HG03460 (cell line): ENCODE measurements at regions not wholly inside any gene's neighbourhood (a gene's known extent, or its start where the extent isn't known, plus 50 kb on each side); places are given as distances from the start of the nearest gene placed in this dataset.

Source experiments
- ATAC-seq: cut with Tn5 transposase; IDR thresholded peaks from one replicate; pipeline ENCODE4 v1.9.1; 2021; ENCODE audit not compliant: unreplicated experiment

DNA sequence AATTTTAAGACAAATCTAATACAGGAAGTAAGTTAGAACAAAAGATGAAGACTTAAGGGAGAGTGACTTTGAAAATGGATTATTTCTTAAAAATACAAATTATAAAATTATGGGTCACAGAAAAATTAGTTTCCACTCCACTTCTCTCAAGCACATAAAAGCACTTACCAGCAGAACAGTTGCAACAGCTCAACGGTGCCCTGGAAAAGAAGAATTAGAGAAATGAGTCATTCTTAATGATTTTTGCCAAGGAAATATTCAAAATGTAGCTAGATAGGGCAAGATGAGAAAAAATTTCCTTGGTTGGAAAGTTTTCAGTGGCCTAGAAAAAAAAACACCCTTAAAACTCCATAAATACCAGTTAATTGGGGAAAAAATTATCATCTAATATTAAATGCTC lies 2185.6 kb upstream of the CELF4 start:
- no peak for ATAC-seq

DNA sequence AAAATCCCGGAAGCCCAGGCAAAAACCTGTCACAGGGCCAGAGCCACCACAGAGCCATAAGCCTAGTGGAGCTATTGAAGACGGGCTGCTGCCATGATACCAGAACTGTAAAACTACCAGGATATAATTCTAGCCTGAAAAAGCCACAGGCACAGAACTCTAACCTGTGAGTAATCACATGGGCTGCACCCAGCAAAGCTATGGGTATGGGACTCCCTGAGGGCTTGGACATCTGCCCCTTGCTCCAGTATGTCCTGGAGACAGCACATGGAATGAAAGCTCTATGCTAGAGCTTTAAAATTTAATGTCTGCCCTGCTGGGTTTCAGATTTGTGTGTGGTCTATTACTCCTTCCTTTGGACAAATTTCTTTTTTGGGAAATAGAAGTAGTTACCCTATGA lies 2183.6 kb upstream of the CELF4 start:
- no peak for ATAC-seq

DNA sequence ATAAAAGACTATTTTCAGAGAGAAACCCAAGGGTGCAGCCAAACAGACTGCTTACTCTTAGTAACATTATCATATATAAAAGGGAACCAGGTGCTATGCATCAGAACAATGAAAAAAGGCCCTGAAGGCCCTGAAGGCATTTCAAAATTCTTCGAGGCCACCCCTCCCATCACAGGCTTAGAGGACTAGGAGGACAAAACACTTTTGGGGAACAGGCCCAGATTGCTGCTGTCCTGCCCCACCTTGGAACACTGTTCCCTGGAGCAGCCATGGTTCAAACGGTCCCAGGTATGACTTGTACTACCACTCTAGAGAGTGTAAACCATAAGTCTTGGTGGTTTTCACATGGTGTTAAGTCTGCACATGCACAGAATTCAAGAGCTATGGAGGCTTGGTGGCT lies 2183.1 kb upstream of the CELF4 start:
- no peak for ATAC-seq

GRCh38 chr18:39746201-39746600 lies 2180.6 kb upstream of the CELF4 start:
- ATAC-seq: no peak

DNA sequence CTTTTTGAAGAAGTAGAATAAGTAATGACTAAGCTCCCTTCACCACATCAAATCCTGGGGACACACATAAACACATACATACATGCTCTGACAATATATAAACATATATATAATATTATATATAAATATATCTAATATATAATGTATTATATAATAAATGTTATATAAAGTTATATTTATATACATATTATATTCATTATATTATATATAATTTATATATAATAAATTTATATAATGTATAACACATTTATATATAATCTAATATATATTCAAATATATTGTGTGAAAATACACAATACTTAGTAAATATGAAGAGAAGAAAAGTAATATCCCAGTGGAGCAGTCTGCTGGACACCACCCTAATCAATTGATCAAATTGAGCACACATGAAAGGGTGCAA lies 2177.9 kb upstream of the CELF4 start:
- ATAC-seq: no peak

DNA sequence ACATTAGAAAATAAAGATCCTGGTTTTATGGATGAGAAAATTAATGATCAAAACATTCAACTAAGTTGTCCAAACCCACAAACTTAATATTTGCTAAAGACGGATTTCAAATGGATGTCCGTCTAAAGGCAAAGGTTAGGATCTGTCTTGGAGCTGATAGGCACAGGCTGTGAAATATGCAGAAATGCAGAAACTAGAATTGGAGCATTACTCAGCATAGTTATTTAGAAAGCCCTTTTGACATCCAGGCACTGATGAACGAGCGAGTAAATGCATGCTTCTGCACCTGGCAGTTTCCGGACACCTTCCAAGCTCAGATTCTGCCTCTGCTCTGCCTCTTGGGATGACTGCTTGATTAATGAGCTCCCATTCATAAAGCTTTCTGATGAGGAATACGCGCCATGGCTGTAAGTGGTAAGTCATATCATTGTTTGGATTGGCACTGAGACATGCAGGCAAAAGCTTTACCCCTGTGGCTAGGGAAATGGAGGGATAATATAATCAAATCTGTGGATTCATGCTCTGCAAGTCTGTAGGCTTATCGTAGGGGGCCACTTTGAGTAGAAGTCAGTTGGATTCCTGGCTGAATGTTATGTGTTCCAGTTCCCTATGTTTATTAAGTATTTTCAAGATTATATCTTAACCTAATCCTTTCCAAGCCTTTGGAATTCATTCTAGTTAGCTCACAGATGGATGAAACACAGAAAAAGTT lies 2176.3 kb upstream of the CELF4 start:
- ATAC-seq: no peak

DNA sequence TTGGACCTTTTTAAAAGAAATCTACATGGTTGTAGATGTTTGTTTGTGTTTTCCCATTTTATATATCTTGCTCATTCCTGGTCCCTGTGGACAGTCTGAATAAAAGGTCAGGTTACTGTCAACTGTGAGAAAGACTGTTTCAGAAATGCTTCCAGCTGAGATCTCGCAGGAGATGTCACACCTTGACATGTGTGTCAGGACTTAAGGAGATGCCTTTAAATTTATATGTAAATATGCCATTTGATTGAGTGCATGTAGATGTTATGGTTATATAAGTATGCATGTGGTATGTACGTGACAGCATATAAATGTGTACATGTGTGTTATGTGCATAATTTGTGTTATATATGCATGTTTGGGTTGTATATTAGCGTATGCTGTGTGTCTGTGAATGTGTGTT lies 2172.3 kb upstream of the CELF4 start:
- ATAC-seq: no peak

- no peak for ATAC-seq
Observed at GRCh38 chr18:39732918-39733317, 2167.3 kb upstream of the CELF4 start.

- no peak for ATAC-seq
Observed at GRCh38 chr18:39730606-39731005, 2165.0 kb upstream of the CELF4 start.

DNA sequence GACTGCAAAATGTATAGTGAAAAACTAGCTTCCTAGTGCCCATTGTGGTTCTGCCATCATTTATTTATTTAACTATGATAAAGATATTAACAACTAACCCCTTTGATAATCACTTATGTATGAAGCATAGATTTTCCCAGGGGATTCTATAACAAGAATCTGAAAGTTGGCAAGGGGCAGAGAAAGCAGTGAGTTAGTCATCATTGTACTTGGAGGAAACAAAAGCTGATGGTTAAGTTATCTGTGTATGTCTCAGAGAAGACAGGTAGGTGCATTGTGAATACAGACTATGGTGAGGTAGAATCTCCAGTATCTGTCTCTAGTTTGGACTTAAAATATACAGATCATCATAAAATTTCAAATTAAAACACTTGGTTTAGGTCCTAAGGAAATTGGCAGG lies 2159.1 kb upstream of the CELF4 start:
- ATAC-seq: no peak

DNA sequence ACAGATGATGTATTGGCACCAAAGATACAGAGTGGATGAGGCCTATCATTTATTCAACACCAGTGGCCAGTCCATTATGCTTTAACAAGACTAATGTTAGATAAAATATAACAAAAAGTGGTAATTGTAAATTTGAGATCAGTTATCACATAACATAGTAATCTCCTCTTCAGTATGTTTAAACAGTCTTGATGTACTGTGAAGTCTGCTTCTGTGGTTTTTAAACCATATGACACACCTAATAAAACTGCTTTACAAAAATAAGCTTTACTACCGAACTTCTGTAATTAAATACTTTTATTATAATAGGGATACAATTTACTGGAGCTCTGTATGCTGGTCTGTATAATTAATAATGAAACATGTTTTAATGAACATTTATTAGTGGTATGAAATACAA lies 2156.1 kb upstream of the CELF4 start:
- no peak for ATAC-seq

DNA sequence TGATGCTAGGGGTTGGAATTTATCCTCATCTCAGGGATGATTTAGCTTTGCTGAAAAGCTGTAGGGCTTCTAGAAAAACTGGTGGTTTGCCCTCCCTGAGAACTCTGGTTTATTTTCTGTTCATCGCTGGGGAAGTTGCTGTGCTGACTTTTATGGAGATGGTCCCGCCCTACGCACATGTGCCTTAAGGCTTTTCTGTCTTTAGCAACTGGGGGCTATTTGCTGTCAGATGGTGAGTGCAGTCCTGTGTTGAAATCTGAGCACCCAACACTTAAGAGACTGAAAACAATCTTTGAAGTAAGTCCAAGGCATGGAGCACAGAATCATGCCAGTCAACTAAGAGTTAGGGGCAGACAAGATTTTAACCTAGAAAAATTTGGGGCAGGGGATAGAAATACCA lies 2148.4 kb upstream of the CELF4 start:
- ATAC-seq: no peak

DNA sequence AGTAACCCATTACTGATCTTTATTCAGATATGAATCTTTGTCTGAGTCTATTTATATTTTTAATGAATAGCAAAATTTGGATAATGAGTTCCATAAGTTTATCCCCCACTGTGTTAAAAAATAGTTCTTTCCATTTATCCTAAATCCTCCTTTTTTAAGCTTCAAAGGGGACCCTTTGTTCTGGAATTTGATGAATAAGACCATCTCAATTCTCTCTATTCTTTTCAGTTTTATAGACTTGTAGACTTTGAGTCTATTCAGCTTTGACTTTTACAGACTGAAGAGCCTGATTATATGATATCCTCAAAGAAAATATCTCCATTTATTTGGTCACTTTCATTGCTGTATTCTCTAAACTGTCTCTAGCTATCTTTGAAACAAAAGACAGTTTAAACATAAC lies 2146.1 kb upstream of the CELF4 start:
- no peak for ATAC-seq

DNA sequence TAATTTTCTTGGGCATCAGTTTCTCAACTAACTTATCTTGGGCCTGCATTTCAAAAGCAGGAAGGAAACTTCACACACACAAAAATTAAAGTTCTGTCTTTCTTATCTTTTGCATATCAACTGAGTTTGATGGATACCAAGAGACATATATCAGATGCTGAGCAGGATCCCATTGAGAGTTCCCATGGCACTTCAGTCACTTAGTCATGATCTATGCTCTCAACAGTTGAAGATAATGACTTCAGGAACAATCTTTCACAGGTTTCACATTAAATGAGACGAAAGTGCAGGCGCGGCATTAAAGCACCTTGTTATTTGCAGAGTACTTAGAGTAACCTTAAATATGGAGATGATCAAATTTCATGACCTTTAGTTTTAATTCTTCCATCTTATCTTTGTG lies 2139.8 kb upstream of the CELF4 start:
- ATAC-seq: no peak

DNA sequence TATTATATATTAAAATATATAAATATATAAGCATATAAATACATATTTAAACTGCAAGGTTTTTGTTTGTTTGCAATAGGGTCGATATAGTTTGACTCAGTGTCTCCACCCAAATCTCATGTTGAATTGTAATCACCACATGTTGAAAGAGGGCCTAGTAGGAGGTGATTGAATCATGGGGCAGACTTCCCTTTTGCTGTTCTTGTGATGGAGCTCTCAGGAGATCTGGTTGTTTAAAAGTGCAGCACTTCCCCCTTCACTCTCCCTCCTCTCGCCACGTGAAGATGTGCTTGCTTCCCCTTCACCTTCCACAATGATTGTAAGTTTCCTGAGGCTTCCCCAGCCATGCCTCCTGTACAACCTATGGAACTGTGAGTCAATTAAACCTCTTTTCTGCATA lies 2137.3 kb upstream of the CELF4 start:
- no peak for ATAC-seq

- ATAC-seq: no peak
Observed at GRCh38 chr18:39701839-39702238, 2136.2 kb upstream of the CELF4 start.

- ATAC-seq: no peak
Observed at GRCh38 chr18:39701055-39701783, 2135.6 kb upstream of the CELF4 start.

DNA sequence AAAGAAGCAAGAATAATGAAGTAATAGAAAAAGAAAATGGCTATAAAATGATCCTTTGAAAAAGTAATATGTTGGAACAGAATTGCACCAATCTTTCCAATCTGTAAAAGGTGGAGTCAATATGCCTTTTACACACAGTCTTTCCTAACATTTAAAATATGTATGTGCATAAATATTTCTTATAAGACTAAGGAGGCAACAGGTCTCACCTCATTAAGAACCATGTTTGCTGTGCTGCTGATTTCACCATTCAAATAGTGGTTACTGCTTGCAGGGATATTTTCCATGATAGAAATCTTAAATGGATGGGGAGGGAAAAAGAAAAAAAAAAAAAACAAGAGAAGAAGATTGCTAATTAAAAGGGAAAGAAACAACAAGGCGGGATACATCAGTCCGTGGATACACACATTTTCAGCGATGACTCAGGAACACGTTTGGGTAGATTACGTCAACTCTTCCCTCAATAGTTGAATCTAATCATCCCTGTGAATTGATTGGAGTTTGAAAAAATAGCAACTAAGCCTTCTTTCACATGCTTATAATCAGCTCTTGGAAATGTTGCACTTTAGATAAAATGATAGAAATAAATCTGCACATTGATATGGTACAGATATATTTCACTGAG lies 2133.9 kb upstream of the CELF4 start:
- ATAC-seq: no peak

GRCh38 chr18:39698436-39698835 lies 2132.8 kb upstream of the CELF4 start:
- no peak for ATAC-seq

DNA sequence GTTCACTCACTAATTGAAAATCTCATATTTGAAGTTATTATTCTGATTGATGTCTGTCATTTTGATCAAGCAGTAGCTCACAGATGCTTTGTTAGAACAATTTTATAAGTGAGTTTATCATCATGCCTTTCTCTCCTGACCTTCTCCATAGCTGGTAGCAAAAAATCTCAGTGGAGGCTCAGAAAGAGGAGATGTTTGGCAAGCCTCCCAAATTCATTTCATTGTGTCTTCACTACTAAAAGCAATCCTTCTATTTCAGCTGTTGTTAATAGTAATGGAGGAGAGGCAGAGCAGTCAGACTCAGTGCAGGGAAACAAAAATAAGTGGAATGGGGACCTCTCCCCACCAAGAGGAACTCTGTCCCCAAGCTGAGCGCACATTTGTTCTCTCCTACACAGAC lies 2127.8 kb upstream of the CELF4 start:
- ATAC-seq: no peak

DNA sequence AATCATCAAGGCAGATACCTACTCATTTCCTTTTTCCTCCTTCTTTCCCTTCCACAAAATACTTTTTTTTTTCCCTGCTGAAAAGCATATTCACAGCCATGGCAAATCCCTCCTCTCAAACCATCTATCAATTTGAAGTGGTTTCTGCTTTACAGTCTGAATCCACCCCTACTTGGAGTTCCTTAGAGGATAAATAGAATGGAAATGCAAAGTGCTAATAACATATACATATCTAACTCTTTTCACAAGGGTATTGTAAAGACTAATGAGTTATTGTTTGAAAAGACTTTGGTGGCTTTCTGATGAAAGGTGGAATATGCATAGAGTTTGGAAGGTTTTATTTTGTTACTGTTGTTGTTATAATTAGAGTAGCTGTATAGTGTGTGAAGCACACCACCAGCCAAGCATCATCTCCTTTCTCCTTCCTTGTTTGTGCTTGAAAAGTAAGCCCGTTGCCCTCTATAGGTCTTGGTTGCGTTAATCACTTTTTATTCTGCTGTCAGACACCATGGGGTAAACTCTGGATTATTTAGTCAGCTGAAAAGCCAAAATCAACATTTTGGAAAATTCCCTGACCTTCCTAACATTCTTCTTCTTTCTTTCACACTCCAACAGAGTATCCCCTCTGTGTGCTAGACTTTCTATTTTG lies 2126.9 kb upstream of the CELF4 start:
- ATAC-seq: no peak
